ENCODE measurements at regions not wholly inside any gene's neighbourhood (a gene's known extent, or its start where the extent isn't known, plus 50 kb on each side); places are given as distances from the start of the nearest gene placed in this dataset.

DNA sequence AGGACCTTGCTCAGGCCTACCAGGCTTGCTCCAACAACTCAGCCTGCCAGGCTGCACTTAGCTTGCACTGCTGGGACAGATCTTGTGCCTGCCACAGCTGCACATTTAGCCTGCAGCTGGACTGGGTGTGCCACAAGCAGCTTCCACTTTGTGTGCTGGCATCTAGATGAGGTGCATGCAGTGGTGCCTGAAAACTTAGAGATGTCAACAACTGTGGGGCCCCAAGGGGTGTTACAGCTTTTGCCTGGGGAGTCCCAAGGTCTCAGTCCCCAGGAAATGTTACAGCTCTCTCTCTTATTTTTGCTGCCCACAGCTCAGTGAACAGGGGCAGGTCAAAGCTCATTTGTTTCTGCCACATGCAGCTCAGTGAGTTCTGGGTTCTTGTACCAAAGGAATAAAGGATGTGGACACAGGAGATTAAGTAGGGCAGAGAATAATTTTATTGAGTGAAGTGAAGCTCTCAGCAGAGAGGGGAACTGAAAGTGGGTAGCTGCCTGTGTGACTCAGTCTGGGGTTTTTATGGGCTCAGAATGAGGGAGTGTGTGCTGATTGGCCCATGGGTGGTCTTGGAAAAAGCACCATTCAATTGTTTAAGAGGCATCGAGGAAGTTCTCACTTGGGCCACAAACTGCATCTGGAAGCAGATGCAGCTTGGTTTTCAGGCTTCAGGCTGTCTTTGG is 828.3 kb downstream of the TECRL start:
- TF ChIP-seq, protein P1, sequence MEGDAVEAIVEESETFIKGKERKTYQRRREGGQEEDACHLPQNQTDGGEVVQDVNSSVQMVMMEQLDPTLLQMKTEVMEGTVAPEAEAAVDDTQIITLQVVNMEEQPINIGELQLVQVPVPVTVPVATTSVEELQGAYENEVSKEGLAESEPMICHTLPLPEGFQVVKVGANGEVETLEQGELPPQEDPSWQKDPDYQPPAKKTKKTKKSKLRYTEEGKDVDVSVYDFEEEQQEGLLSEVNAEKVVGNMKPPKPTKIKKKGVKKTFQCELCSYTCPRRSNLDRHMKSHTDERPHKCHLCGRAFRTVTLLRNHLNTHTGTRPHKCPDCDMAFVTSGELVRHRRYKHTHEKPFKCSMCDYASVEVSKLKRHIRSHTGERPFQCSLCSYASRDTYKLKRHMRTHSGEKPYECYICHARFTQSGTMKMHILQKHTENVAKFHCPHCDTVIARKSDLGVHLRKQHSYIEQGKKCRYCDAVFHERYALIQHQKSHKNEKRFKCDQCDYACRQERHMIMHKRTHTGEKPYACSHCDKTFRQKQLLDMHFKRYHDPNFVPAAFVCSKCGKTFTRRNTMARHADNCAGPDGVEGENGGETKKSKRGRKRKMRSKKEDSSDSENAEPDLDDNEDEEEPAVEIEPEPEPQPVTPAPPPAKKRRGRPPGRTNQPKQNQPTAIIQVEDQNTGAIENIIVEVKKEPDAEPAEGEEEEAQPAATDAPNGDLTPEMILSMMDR (IDR thresholded peaks at IDR 0.05; ENCODE audit: low read depth, low read length, missing control alignments): no peak
- DNase-seq (ENCODE audit: low read depth): no peak
- H3K4me3 ChIP-seq (ENCODE audit: low read depth, low read length): no peak overlapping the region

GRCh38 chr4:63578383-63578782 is 830.9 kb downstream of the TECRL start:
- TF ChIP-seq, protein P1 (IDR thresholded peaks at IDR 0.05; ENCODE audit: low read depth, low read length, missing control alignments): no peak
- no peak for DNase-seq (ENCODE audit: low read depth)
- H3K4me3 ChIP-seq (ENCODE audit: low read depth, low read length): no peak overlapping the region

- H3K4me3 ChIP-seq (ENCODE audit: low read depth, low read length): no peak overlapping the region
- DNase-seq (ENCODE audit: low read depth): no peak
- TF ChIP-seq, protein P1 (IDR thresholded peaks at IDR 0.05; ENCODE audit: low read depth, low read length, missing control alignments): no peak
Measured at GRCh38 chr4:63566658-63567057, 842.6 kb downstream of the TECRL start.

GRCh38 chr4:63563288-63564014 is 845.8 kb downstream of the TECRL start:
- H3K4me3 ChIP-seq (ENCODE audit: low read depth, low read length): no peak overlapping the region
- TF ChIP-seq, protein P1 (IDR thresholded peaks at IDR 0.05; ENCODE audit: low read depth, low read length, missing control alignments): no peak
- no peak for DNase-seq (ENCODE audit: low read depth)

GRCh38 chr4:63558709-63559108 is 850.5 kb downstream of the TECRL start:
- TF ChIP-seq, protein P1 (IDR thresholded peaks at IDR 0.05; ENCODE audit: low read depth, low read length, missing control alignments): no peak
- DNase-seq (ENCODE audit: low read depth): no peak
- no peak overlapping the region for H3K4me3 ChIP-seq (ENCODE audit: low read depth, low read length)

- TF ChIP-seq, protein P1 (IDR thresholded peaks at IDR 0.05; ENCODE audit: low read depth, low read length, missing control alignments): no peak
Measured at GRCh38 chr4:63556332-63556731, 852.9 kb downstream of the TECRL start.

More at GRCh38 chr4:63556332-63556731, 852.9 kb downstream of the TECRL start:
- H3K4me3 ChIP-seq (ENCODE audit: low read depth, low read length): no peak overlapping the region
- no peak for DNase-seq (ENCODE audit: low read depth)

Measured in GM12864 (cell line).